NB4 (cell line): ENCODE measurements at regions not wholly inside any gene's neighbourhood (a gene's known extent, or its start where the extent isn't known, plus 50 kb on each side); places are given as distances from the start of the nearest gene placed in this dataset.

Source experiments
- DNase-seq: peaks from one replicate; pipeline ENCODE4 v3.0.0; 2010; ENCODE audit warnings: low read depth
- H3K4me3 ChIP-seq: one replicate; pipeline ENCODE4 v1.5.1; 2011; ENCODE audit warnings: mild to moderate bottlenecking, low read depth, low read length, moderate library complexity
- CTCF ChIP-seq: IDR thresholded peaks from one replicate; pipeline ENCODE4 v1.5.1; 2012; ENCODE audit warnings: low read depth, low read length
- MAX ChIP-seq: IDR thresholded peaks from 2 replicates; pipeline ENCODE4 v1.6.1; 2011; ENCODE audit warnings: low read depth, low read length
- MYC ChIP-seq: IDR thresholded peaks from 2 replicates; pipeline ENCODE4 v1.6.1; 2011; ENCODE audit warnings: low read depth, low read length
- POLR2A ChIP-seq: IDR thresholded peaks from 2 replicates; pipeline ENCODE4 v1.6.1; 2011; ENCODE audit warnings: mild to moderate bottlenecking; ENCODE audit not compliant: insufficient read length; ENCODE audit errors: extremely low read depth

GRCh38 chr2:172153156-172153555 lies 50.5 kb upstream of the DLX2 start:
- DNase-seq: peak; percentile 14
- H3K4me3 ChIP-seq: no peak overlapping the region
- TF ChIP-seq POLR2A: no peak
- TF ChIP-seq MAX: no peak
- TF ChIP-seq MYC: no peak
- no peak for TF ChIP-seq CTCF

GRCh38 chr2:172153757-172154156 lies 51.1 kb upstream of the DLX2 start:
- no peak overlapping the region for H3K4me3 ChIP-seq
- no peak for DNase-seq
- TF ChIP-seq MAX: no peak

- H3K4me3 ChIP-seq: no peak overlapping the region
- DNase-seq: no peak
- TF ChIP-seq MAX: no peak
- no peak for TF ChIP-seq CTCF
- TF ChIP-seq MYC: no peak
- no peak for TF ChIP-seq POLR2A
Observed at GRCh38 chr2:172155752-172156151, 53.1 kb upstream of the DLX2 start.

- no peak overlapping the region for H3K4me3 ChIP-seq
- DNase-seq: no peak
- TF ChIP-seq MAX (no peak), MYC (no peak), CTCF (no peak), POLR2A (no peak)
Observed at GRCh38 chr2:172160839-172161238, 58.1 kb upstream of the DLX2 start.

- H3K4me3 ChIP-seq: no peak overlapping the region
- DNase-seq: no peak
- TF ChIP-seq CTCF (no peak), MAX (no peak), MYC (no peak), POLR2A (no peak)
Observed at GRCh38 chr2:172162225-172162733, 59.6 kb upstream of the DLX2 start.

GRCh38 chr2:172162739-172163336 lies 60.1 kb upstream of the DLX2 start:
- TF ChIP-seq CTCF: no peak
- TF ChIP-seq POLR2A: no peak
- TF ChIP-seq MAX: no peak
- no peak for TF ChIP-seq MYC
- DNase-seq: no peak
- no peak overlapping the region for H3K4me3 ChIP-seq
